Uterus (tissue), 3 donors: ENCODE measurements at regions not wholly inside any gene's neighbourhood (a gene's known extent, or its start where the extent isn't known, plus 50 kb on each side); places are given as distances from the start of the nearest gene placed in this dataset.
"Not testable (repeated sequence)": the region's sequence is repeated elsewhere in the genome, so short reads cannot be mapped to it uniquely, and the experiment has no call there.

ENCODE experiments used
- DNase-seq, 2 donors: peaks; one replicate each; pipeline ENCODE4 v3.0.0-alpha.2; 2019 to 2020
- H3K27ac ChIP-seq, 2 donors: fragments of 200-600 bp; sonication (generic); 1 replicate in 1 of 2; 2 replicates in 1 of 2; pipeline ENCODE4 v1.5.1; 2016 to 2018
- H3K27me3 ChIP-seq, 2 donors: fragments of 200-600 bp; sonication (generic); one replicate each; pipeline ENCODE4 v1.5.1; 2018 to 2019; ENCODE audit warnings: control low read depth in 1 of 2
- H3K36me3 ChIP-seq, 2 donors: fragments of 200-600 bp; sonication (generic); one replicate each; pipeline ENCODE4 v1.5.1; 2019; ENCODE audit warnings: control low read depth in 1 of 2
- H3K4me1 ChIP-seq, 2 donors: fragments of 200-600 bp; sonication (generic); one replicate each; pipeline ENCODE4 v1.5.1; 2018 to 2019; ENCODE audit warnings: control low read depth in 1 of 2
- H3K4me3 ChIP-seq, 2 donors: fragments of 200-600 bp; sonication (generic); 1 replicate in 1 of 2; 2 replicates in 1 of 2; pipeline ENCODE4 v1.5.1; 2018 to 2019; ENCODE audit warnings: mild to moderate bottlenecking in 1 of 2
- H3K9me3 ChIP-seq, 2 donors: fragments of 200-600 bp; sonication (generic); one replicate each; pipeline ENCODE4 v1.5.1; 2019; ENCODE audit warnings: control low read depth in 1 of 2
- CTCF ChIP-seq, 4 experiments: fragments of 200-600 bp in 2 of 4; fragments of 450-650 bp in 2 of 4; sonication (generic) in 2 of 4; IDR thresholded peaks; one replicate each; pipeline ENCODE4 v1.5.1; 2016 to 2019; ENCODE audit warnings: antibody characterized with exemption in 4 of 4, mild to moderate bottlenecking in 2 of 4, moderate library complexity in 1 of 4
- POLR2A ChIP-seq, 2 donors: fragments of 450-650 bp; IDR thresholded peaks; one replicate each; pipeline ENCODE4 v1.6.1; 2016; ENCODE audit warnings: antibody characterized with exemption in 2 of 2, mild to moderate bottlenecking in 1 of 2, moderate library complexity in 1 of 2
- intact Hi-C: fragments of 100-400 bp; cut with DNase I; formaldehyde crosslinking; loops from one replicate; pipeline ENCODE4 v1.15.1; 2023; ENCODE audit warnings: low total_unique reads
- donor health status: DM: yes; HTN: yes; CAD: no.

GRCh38 chr6:14521141-14521540 lies 403.6 kb downstream of the CD83 start:
- intact Hi-C loops: no loop called here
- TF ChIP-seq POLR2A (IDR thresholded peaks at IDR 0.05) (no peak), CTCF (IDR thresholded peaks at IDR 0.05) (no peak)
- H3K27ac ChIP-seq: no peak overlapping the region

DNA sequence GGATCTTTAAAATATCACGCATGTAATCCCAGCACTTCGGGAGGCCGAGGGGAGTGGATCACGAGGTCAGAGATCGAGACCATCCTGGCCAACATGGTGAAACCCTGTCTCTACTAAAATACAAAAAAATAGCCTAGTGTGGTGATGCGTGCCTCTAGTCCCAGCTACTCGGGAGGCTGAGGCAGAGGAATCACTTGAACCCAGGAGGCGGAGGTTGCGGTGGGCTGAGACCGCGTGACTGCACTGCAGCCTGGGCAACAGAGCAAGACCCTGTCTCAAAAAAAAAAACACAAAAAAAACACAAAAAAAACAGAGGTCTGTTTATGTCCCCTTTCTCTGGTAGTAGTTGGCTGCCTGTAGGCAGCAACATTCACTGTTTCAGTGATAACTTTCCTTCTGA lies 404.3 kb downstream of the CD83 start:
- DNase-seq, H3K36me3 ChIP-seq, H3K27me3 ChIP-seq, H3K4me1 ChIP-seq, H3K9me3 ChIP-seq, H3K27ac ChIP-seq, H3K4me3 ChIP-seq, intact Hi-C loops: not testable (repeated sequence)

More at GRCh38 chr6:14521141-14521540, 403.6 kb downstream of the CD83 start:
- no peaks in the 10 kb centered on the region for H3K36me3 ChIP-seq
- peaks cover 0 to 3% of the 10 kb centered on the region in 2 donors for H3K4me1 ChIP-seq
- H3K27me3 ChIP-seq: no peaks in the 10 kb centered on the region
- no peak overlapping the region for H3K4me3 ChIP-seq
- H3K9me3 ChIP-seq: no peaks in the 10 kb centered on the region
- no peak for DNase-seq

DNA sequence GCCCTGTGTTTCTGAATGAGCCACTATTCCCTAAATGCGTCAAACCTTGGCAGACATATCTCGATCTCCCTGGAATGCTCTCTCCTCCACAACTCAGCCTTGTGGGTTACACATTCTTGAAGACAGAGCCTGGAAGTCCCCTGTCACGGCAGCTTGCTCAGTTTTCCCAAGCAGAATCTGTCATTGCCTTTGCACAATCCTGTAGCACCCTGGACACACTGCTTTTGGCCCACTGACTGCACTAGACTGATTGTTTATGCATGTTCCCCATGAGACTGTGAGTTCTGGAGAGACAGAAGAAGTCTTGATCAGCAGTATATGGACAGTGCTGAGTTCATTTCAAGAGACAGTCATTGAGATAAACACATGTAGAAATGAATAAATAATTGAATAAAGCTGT lies 406.7 kb downstream of the CD83 start:
- Histone ChIP-seq H3K36me3 (no peaks in the 10 kb centered on the region), H3K27me3 (no peaks in the 10 kb centered on the region), H3K27ac (no peak overlapping the region), H3K9me3 (no peaks in the 10 kb centered on the region), H3K4me3 (no peak overlapping the region), H3K4me1 (no peaks in the 10 kb centered on the region)
- intact Hi-C loops: no loop called here
- TF ChIP-seq CTCF (IDR thresholded peaks at IDR 0.05) (no peak), POLR2A (IDR thresholded peaks at IDR 0.05) (no peak)
- peak in 1 of 2 donors; percentile 18 for DNase-seq

- H3K4me1 ChIP-seq: no peaks in the 10 kb centered on the region
- no peak overlapping the region for H3K27ac ChIP-seq
- no peaks in the 10 kb centered on the region for H3K36me3 ChIP-seq
- no peak for DNase-seq
- H3K9me3 ChIP-seq: no peaks in the 10 kb centered on the region
- TF ChIP-seq POLR2A (IDR thresholded peaks at IDR 0.05) (no peak), CTCF (IDR thresholded peaks at IDR 0.05) (no peak)
- intact Hi-C loops: no loop called here
- H3K4me3 ChIP-seq: no peak overlapping the region
- H3K27me3 ChIP-seq: no peaks in the 10 kb centered on the region
Observed at GRCh38 chr6:14530385-14530784, 412.8 kb downstream of the CD83 start.

DNA sequence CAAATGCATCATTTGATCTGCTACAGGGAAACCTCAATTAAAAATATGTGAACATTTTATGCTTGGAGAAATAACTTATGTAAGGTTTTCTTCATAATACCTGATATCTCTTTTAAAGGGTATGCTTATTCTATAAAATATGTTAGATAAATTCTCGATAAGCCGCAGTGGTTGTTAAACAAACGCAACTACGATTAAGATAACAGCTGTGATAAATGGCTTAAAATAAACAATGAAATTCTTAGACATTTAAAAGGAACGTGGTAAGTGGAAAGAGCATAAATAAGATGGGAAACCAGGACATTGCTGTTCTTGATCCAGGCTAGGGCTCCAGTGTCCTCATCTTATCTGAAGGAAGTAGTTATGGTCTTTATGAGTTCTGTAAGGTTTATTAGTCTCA lies 415.9 kb downstream of the CD83 start:
- DNase-seq: no peak
- TF ChIP-seq POLR2A (IDR thresholded peaks at IDR 0.05): no peak
- Histone ChIP-seq H3K9me3 (no peaks in the 10 kb centered on the region), H3K4me1 (no peaks in the 10 kb centered on the region), H3K27ac (no peak overlapping the region), H3K36me3 (no peaks in the 10 kb centered on the region), H3K27me3 (no peaks in the 10 kb centered on the region), H3K4me3 (no peak overlapping the region)
- intact Hi-C loops: no loop called here

GRCh38 chr6:14537030-14537429 lies 419.5 kb downstream of the CD83 start:
- Histone ChIP-seq H3K27ac (no peak overlapping the region), H3K36me3 (no peaks in the 10 kb centered on the region), H3K9me3 (no peaks in the 10 kb centered on the region), H3K4me1 (no peaks in the 10 kb centered on the region), H3K4me3 (no peak overlapping the region), H3K27me3 (no peaks in the 10 kb centered on the region)
- no peak for DNase-seq
- no peak for TF ChIP-seq CTCF (IDR thresholded peaks at IDR 0.05)
- no peak for TF ChIP-seq POLR2A (IDR thresholded peaks at IDR 0.05)
- intact Hi-C loops: no loop called here
